ENCODE measurements at regions not wholly inside any gene's neighbourhood (a gene's known extent, or its start where the extent isn't known, plus 50 kb on each side); places are given as distances from the start of the nearest gene placed in this dataset.

- no peak for TF ChIP-seq GABPA (IDR thresholded peaks at IDR 0.05; ENCODE audit: borderline replicate concordance, insufficient read depth, low read length)
- no peak for TF ChIP-seq CBX5 (IDR thresholded peaks at IDR 0.05; ENCODE audit: low read depth, low read length)
- no peak for TF ChIP-seq POU5F1 (IDR thresholded peaks at IDR 0.05; ENCODE audit: low read depth, low read length)
These were observed 674.0 kb upstream of the CELF4 start (continued) for GRCh38 chr18:38239606-38240005.

Measured in H1 (cell line).